ENCODE measurements at regions not wholly inside any gene's neighbourhood (a gene's known extent, or its start where the extent isn't known, plus 50 kb on each side); places are given as distances from the start of the nearest gene placed in this dataset.

DNA sequence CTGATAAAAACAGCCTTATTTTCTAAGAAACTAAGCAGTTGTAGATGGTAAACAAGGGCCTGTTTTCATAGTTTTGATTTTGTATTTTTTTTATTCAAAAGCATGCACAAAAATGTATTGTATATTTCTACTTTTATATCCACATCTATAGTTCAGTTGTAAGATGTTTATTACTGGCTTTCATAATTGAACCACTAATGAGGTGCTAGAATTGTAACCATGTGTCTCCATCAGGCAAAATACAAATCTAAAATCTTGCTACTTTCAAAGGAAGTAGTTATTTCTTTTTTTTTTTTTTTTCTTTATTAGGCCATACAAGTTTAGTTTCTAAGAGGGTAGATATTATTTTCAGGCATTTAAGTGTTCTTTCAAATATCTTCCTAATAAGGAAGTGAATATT is 1755.0 kb downstream of the MAT2B start:
- no peaks in the 10 kb centered on the region for H3K9me3 ChIP-seq (replicated peaks; ENCODE audit: control insufficient read depth, insufficient read depth, low read length)
- POLR2A ChIA-PET, result no interaction called here
- no peak overlapping the region for H3K27ac ChIP-seq (ENCODE audit: insufficient read depth, low read depth, low read length)
- BruUV-seq (replicated peaks), result no TSS peak
- dilution Hi-C loops (cut with MboI; ENCODE audit: extremely low pct_ligation_motif_present, low sequenced_read_pairs) (no loop called here), intact Hi-C loops (cut with micrococcal nuclease) (no loop called here)
- CTCF ChIA-PET, result no interaction called here
- no peaks in the 10 kb centered on the region for H4K20me1 ChIP-seq (replicated peaks; ENCODE audit: control insufficient read depth, extremely low read depth, insufficient read depth, low read length)
- FAIRE-seq, result no peak
- no peaks in the 10 kb centered on the region for H3K9me1 ChIP-seq (replicated peaks; ENCODE audit: control insufficient read depth, extremely low read depth, insufficient read depth, low read length)
- H3K4me1 ChIP-seq (ENCODE audit: control insufficient read depth, extremely low read depth, insufficient read depth, low read length), result no peaks in the 10 kb centered on the region
- H3K79me2 ChIP-seq (ENCODE audit: control insufficient read depth, insufficient read depth, low read length), result no peaks in the 10 kb centered on the region
- no peak overlapping the region for H3K9ac ChIP-seq (replicated peaks; ENCODE audit: extremely low read depth, insufficient read depth, low read length)
- H3K4me3 ChIP-seq (replicated peaks in 1 of 3; ENCODE audit: insufficient read depth in 1 of 3, low read depth in 1 of 3, low read length in 3 of 3), result no peak overlapping the region
- no peaks in the 10 kb centered on the region for H3K27me3 ChIP-seq (ENCODE audit: control insufficient read depth in 2 of 2, insufficient read depth in 2 of 2, low read length in 2 of 2)
- no peak overlapping the region for H2AFZ ChIP-seq (ENCODE audit: low read depth, low read length)
- no peak overlapping the region for H3K4me2 ChIP-seq (ENCODE audit: insufficient read depth, low read length)
- TF ChIP-seq MYC (IDR thresholded peaks at IDR 0.05; ENCODE audit: low read depth, low read length) (no peak), GATA2 (IDR thresholded peaks at IDR 0.05; ENCODE audit: insufficient read depth, insufficient read length, low read depth, low read length) (no peak), POLR2A (IDR thresholded peaks at IDR 0.05; ENCODE audit: low read depth, low read length) (no peak), EZH2 (IDR thresholded peaks at IDR 0.05; ENCODE audit: borderline replicate concordance, low read depth, low read length, severe bottlenecking) (no peak)
- TF ChIP-seq, protein P1, sequence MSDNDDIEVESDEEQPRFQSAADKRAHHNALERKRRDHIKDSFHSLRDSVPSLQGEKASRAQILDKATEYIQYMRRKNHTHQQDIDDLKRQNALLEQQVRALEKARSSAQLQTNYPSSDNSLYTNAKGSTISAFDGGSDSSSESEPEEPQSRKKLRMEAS (IDR thresholded peaks at IDR 0.05; ENCODE audit: insufficient read depth, insufficient read length), result no peak
- DNase-seq (ENCODE audit: low read depth, low spot score), result no peak
- no peaks in the 10 kb centered on the region for H3K36me3 ChIP-seq (ENCODE audit: control insufficient read depth in 2 of 2, extremely low read depth in 1 of 2, insufficient read depth in 2 of 2, low read length in 2 of 2)

GRCh38 chr5:165263536-165263935 is 1758.1 kb downstream of the MAT2B start:
- Histone ChIP-seq H2AFZ (ENCODE audit: low read depth, low read length) (no peak overlapping the region), H3K27ac (ENCODE audit: insufficient read depth, low read depth, low read length) (no peak overlapping the region), H4K20me1 (replicated peaks; ENCODE audit: control insufficient read depth, extremely low read depth, insufficient read depth, low read length) (no peaks in the 10 kb centered on the region), H3K4me1 (ENCODE audit: control insufficient read depth, extremely low read depth, insufficient read depth, low read length) (no peaks in the 10 kb centered on the region), H3K4me2 (ENCODE audit: insufficient read depth, low read length) (no peak overlapping the region), H3K9ac (replicated peaks; ENCODE audit: extremely low read depth, insufficient read depth, low read length) (no peak overlapping the region), H3K27me3 (ENCODE audit: control insufficient read depth in 2 of 2, insufficient read depth in 2 of 2, low read length in 2 of 2) (no peaks in the 10 kb centered on the region), H3K9me1 (replicated peaks; ENCODE audit: control insufficient read depth, extremely low read depth, insufficient read depth, low read length) (no peaks in the 10 kb centered on the region), H3K79me2 (ENCODE audit: control insufficient read depth, insufficient read depth, low read length) (no peaks in the 10 kb centered on the region), H3K4me3 (replicated peaks in 1 of 3; ENCODE audit: insufficient read depth in 1 of 3, low read depth in 1 of 3, low read length in 3 of 3) (no peak overlapping the region), H3K9me3 (replicated peaks; ENCODE audit: control insufficient read depth, insufficient read depth, low read length) (no peaks in the 10 kb centered on the region), H3K36me3 (ENCODE audit: control insufficient read depth in 2 of 2, extremely low read depth in 1 of 2, insufficient read depth in 2 of 2, low read length in 2 of 2) (no peaks in the 10 kb centered on the region)
- BruUV-seq (replicated peaks), result no TSS peak
- intact Hi-C loops (cut with micrococcal nuclease), result no loop called here
- CTCF ChIA-PET, result no interaction called here
- FAIRE-seq, result no peak
- DNase-seq (ENCODE audit: low read depth, low spot score), result no peak
- dilution Hi-C loops (cut with MboI; ENCODE audit: extremely low pct_ligation_motif_present, low sequenced_read_pairs), result no loop called here
- TF ChIP-seq POLR2A (IDR thresholded peaks at IDR 0.05; ENCODE audit: low read depth, low read length) (no peak), JUN (IDR thresholded peaks at IDR 0.05; ENCODE audit: borderline replicate concordance, insufficient read depth, insufficient read length, low read depth) (no peak), FOS (IDR thresholded peaks at IDR 0.05; ENCODE audit: borderline replicate concordance, insufficient read depth, low read length) (no peak), EZH2 (IDR thresholded peaks at IDR 0.05; ENCODE audit: borderline replicate concordance, low read depth, low read length, severe bottlenecking) (no peak), POLR2AphosphoS5 (IDR thresholded peaks at IDR 0.05; ENCODE audit: insufficient read depth, low read depth, low read length) (no peak), MYC (IDR thresholded peaks at IDR 0.05; ENCODE audit: low read depth, low read length) (no peak), GATA2 (IDR thresholded peaks at IDR 0.05; ENCODE audit: insufficient read depth, insufficient read length, low read depth, low read length) (no peak), CTCF (IDR thresholded peaks at IDR 0.05; ENCODE audit: extremely low read depth in 1 of 2, insufficient read depth in 1 of 2, low read depth in 1 of 2, low read length in 2 of 2) (no peak)
- TF ChIP-seq, protein P1 (IDR thresholded peaks at IDR 0.05; ENCODE audit: insufficient read depth, insufficient read length), result no peak
- POLR2A ChIA-PET, result no interaction called here

All from endothelial cell of umbilical vein (primary cell).